Testis (tissue), 2 donors: ENCODE measurements at regions not wholly inside any gene's neighbourhood (a gene's known extent, or its start where the extent isn't known, plus 50 kb on each side); places are given as distances from the start of the nearest gene placed in this dataset.

Experiments
- DNase-seq: peaks from one replicate; pipeline ENCODE4 v3.0.0-alpha.2; 2019
- H3K27ac ChIP-seq, 2 donors: fragments of 200-600 bp; sonication (generic); one replicate each; pipeline ENCODE4 v1.5.1; 2019
- H3K27me3 ChIP-seq: fragments of 200-600 bp; sonication (generic); one replicate; pipeline ENCODE4 v1.5.1; 2019
- H3K36me3 ChIP-seq: fragments of 200-600 bp; sonication (generic); one replicate; pipeline ENCODE4 v1.5.1; 2017; ENCODE audit warnings: low read depth; ENCODE audit errors: missing control alignments
- H3K4me1 ChIP-seq: fragments of 200-600 bp; sonication (generic); one replicate; pipeline ENCODE4 v1.5.1; 2019
- H3K4me3 ChIP-seq, 2 donors: fragments of 200-600 bp; sonication (generic); one replicate each; pipeline ENCODE4 v1.5.1; 2017 to 2019
- H3K9me3 ChIP-seq: fragments of 200-600 bp; sonication (generic); one replicate; pipeline ENCODE4 v1.5.1; 2017
- POLR2A ChIP-seq: fragments of 450-650 bp; IDR thresholded peaks from one replicate; pipeline ENCODE4 v1.6.1; 2017; ENCODE audit warnings: antibody characterized with exemption, mild to moderate bottlenecking, moderate library complexity
- WGBS, 2 donors: methylation state at CpG; one replicate each; pipeline ENCODE4 v1.1.5; 2018; 5-methylcytosine and 5-hydroxymethylcytosine counted together
- intact Hi-C: fragments of 100-400 bp; cut with DNase I; formaldehyde crosslinking; loops from one replicate; pipeline ENCODE4 v1.15.1; 2023; ENCODE audit warnings: low total_unique reads
- TF ChIP-seq, protein P1 (sequence below), 3 experiments: fragments of 450-650 bp in 2 of 3; fragments of 200-600 bp in 1 of 3; sonication (generic) in 1 of 3; IDR thresholded peaks; one replicate each; pipeline ENCODE4 v1.5.1; 2016 to 2019; ENCODE audit warnings: antibody characterized with exemption in 3 of 3, mild to moderate bottlenecking in 2 of 3, moderate library complexity in 1 of 3

DNA sequence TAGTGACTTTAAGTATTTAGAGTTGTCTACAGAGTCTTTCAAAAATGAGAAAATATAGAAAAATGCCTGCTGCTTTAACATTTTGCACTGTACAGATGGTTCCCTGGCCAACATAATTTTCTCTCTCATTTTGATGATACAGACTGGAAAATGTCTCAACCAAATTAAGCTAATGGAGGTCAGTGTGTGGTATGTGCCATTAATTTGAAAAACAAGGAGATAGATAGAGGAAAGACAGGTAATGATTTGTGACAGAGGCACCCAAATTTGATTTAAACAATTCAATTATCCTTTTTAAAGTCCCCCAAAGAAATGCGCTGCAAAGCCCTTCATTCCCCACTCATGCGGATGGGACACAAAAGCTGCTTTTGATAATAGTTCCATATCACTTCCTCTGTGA, 140.0 kb downstream of the ASCL1 start:
- H3K9me3 ChIP-seq, result no peaks in the 10 kb centered on the region
- no peaks in the 10 kb centered on the region for H3K27me3 ChIP-seq
- no peaks in the 10 kb centered on the region for H3K36me3 ChIP-seq
- H3K4me1 ChIP-seq, result no peaks in the 10 kb centered on the region
- intact Hi-C loops, result no loop called here
- H3K27ac ChIP-seq, result no peak overlapping the region
- no peak for DNase-seq
- TF ChIP-seq POLR2A, result no peak
- TF ChIP-seq, protein P1, sequence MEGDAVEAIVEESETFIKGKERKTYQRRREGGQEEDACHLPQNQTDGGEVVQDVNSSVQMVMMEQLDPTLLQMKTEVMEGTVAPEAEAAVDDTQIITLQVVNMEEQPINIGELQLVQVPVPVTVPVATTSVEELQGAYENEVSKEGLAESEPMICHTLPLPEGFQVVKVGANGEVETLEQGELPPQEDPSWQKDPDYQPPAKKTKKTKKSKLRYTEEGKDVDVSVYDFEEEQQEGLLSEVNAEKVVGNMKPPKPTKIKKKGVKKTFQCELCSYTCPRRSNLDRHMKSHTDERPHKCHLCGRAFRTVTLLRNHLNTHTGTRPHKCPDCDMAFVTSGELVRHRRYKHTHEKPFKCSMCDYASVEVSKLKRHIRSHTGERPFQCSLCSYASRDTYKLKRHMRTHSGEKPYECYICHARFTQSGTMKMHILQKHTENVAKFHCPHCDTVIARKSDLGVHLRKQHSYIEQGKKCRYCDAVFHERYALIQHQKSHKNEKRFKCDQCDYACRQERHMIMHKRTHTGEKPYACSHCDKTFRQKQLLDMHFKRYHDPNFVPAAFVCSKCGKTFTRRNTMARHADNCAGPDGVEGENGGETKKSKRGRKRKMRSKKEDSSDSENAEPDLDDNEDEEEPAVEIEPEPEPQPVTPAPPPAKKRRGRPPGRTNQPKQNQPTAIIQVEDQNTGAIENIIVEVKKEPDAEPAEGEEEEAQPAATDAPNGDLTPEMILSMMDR (IDR thresholded peaks at IDR 0.05), result no peak
- 86 to 96% methylated on average over 2 of the region's 2 CpGs for WGBS, 2 donors
- no peak overlapping the region for H3K4me3 ChIP-seq

DNA sequence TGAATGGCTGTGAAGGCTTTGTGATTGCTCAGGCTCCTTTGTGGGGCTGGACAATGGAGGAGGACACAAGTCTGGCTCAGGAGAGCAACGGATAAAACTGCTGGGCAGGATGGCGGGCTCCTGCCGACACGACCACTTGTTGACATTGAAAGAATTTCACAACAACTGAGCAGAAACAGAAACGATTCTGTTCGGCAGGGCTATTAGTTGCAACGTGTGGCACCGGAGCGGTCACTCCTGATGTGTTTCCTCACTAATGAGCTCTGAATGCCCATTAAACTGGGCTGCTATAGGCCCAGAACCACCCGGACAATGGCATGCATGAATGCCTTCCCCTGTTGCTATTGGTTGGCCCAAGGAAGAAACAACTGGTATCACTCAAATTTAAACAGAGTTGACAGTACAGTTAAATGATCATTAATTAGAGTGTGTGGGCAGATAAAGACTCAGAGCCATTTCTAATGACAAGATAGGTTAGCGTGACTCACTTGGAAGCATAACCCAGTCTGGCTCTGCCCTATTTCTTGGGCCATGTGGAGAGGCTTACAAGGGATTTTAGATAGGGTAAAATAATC, 142.9 kb downstream of the ASCL1 start:
- H3K27me3 ChIP-seq, result no peaks in the 10 kb centered on the region
- H3K4me3 ChIP-seq, result no peak overlapping the region
- 66 to 73% methylated on average over 11 of the region's 11 CpGs for WGBS, 2 donors
- no peak overlapping the region for H3K27ac ChIP-seq
- no peaks in the 10 kb centered on the region for H3K36me3 ChIP-seq
- no peaks in the 10 kb centered on the region for H3K9me3 ChIP-seq
- intact Hi-C loops, result no loop called here
- no peaks in the 10 kb centered on the region for H3K4me1 ChIP-seq
- TF ChIP-seq POLR2A, result no peak
- TF ChIP-seq, protein P1 (IDR thresholded peaks at IDR 0.05), result no peak
- DNase-seq, result no peak

DNA sequence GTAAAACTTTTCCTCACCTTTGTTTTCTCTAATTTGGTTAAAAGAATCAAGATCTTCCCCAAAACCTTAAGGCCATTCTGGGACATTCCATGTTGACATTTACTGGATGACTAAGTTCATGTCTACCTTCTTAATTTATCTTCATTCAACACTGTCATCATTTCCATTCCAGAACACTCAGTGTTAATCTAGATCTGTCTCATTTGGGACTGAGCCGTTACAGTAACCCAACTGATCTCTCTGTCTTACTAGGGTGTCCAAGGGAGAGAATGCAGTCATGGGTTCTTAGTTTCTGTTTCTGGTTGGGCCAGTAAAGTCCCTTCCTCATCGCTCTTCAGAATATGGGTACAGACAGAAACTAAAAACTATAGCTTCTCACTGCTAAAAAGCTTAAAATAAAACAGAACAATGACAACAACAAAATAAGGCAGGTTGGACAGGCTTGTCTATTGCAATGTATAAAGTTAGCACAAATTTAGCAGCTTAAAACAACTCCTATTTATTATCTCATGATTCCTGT, 144.8 kb downstream of the ASCL1 start:
- TF ChIP-seq POLR2A, result no peak
- TF ChIP-seq, protein P1 (IDR thresholded peaks at IDR 0.05), result no peak
- WGBS, 2 donors, result 85 to 89% methylated on average over 2 of the region's 2 CpGs
- Histone ChIP-seq H3K4me1 (no peaks in the 10 kb centered on the region), H3K4me3 (no peak overlapping the region), H3K27ac (no peak overlapping the region), H3K9me3 (no peaks in the 10 kb centered on the region), H3K27me3 (no peaks in the 10 kb centered on the region), H3K36me3 (no peaks in the 10 kb centered on the region)
- DNase-seq, result no peak
- intact Hi-C loops, result no loop called here

DNA sequence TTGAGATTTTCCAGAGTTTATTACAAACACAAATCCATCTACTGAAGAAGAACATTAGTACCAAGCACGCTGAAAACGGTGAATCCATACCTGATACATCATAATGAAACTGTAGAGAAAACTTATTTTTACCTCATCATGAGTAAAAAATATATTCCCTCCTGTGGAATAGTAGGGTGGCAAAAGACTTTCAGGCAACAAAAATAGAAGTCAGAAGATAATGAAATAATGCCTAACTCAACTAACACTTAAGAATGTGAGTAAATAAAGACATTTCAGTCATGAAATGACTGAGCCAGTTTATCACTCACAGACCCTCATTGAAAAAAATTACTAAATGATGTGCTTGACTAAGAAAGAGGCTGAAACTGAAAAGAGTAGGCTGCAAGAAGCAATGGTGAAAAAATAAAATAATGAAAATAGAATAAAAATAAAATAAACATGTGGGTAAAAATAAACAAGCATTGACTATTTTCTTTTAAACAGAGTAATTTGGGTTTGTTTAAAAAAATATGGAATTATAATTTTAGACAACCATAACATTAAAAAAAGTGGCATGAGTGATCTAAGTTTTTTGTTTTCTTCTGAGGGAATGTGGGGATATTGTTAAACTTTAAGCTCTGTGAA, 148.6 kb downstream of the ASCL1 start:
- Histone ChIP-seq H3K4me1 (no peaks in the 10 kb centered on the region), H3K27me3 (no peaks in the 10 kb centered on the region), H3K4me3 (no peak overlapping the region), H3K9me3 (no peaks in the 10 kb centered on the region), H3K36me3 (no peaks in the 10 kb centered on the region), H3K27ac (no peak overlapping the region)
- no peak for TF ChIP-seq POLR2A
- intact Hi-C loops, result no loop called here
- 93 to 96% methylated on average over 2 of the region's 2 CpGs for WGBS, 2 donors
- no peak for DNase-seq

DNA sequence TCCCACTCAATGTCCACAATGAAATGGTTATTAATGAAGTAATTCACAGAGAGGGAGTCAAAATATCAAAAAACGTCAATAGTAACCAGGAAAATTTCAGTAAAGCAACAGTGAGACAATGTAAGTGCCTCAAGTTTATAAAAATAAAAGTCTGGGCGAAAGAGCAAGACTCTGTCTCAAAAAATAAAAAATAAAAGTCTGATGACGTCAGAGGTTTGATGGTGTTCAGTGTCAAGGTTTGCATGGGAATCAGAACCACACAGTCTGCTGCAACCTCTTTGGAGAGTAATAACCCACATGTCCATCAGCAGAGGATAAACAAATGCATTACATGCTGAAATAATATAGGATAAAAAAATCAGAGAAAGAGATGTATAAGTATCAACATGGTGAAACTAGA, 152.4 kb downstream of the ASCL1 start:
- intact Hi-C loops, result no loop called here
- Histone ChIP-seq H3K4me3 (no peak overlapping the region), H3K27ac (no peak overlapping the region), H3K27me3 (no peaks in the 10 kb centered on the region), H3K36me3 (no peaks in the 10 kb centered on the region), H3K9me3 (no peaks in the 10 kb centered on the region), H3K4me1 (no peaks in the 10 kb centered on the region)
- DNase-seq, result no peak
- 62 to 71% methylated on average over 3 of the region's 3 CpGs for WGBS, 2 donors
- no peak for TF ChIP-seq POLR2A
- TF ChIP-seq, protein P1 (IDR thresholded peaks at IDR 0.05), result no peak
